H9 (cell line): ENCODE measurements at regions not wholly inside any gene's neighbourhood (a gene's known extent, or its start where the extent isn't known, plus 50 kb on each side); places are given as distances from the start of the nearest gene placed in this dataset.

Source experiments
- DNase-seq: peaks from one replicate; pipeline ENCODE4 v3.0.0-alpha.2; 2017
- H2AFZ ChIP-seq: one replicate; pipeline ENCODE4 v1.6.1; 2013; ENCODE audit warnings: mild to moderate bottlenecking, low read length, control low read depth, moderate library complexity
- H2AK5ac ChIP-seq: 2 replicates; pipeline ENCODE4 v1.6.1; 2013; ENCODE audit warnings: low read length, control low read depth, mixed read lengths; ENCODE audit not compliant: insufficient read length
- H2BK120ac ChIP-seq: one replicate; pipeline ENCODE4 v1.6.1; 2013; ENCODE audit warnings: low read depth, mild to moderate bottlenecking, low read length, control low read depth, inconsistent platforms; ENCODE audit not compliant: poor library complexity, severe bottlenecking
- H2BK12ac ChIP-seq: 2 replicates; pipeline ENCODE4 v1.6.1; 2013; ENCODE audit warnings: low read length, control low read depth, mixed read lengths, low read depth; ENCODE audit not compliant: insufficient read length
- H2BK15ac ChIP-seq: 2 replicates; pipeline ENCODE4 v1.6.1; 2013; ENCODE audit warnings: low read depth, low read length, control low read depth
- H2BK20ac ChIP-seq: one replicate; pipeline ENCODE4 v1.6.1; 2013; ENCODE audit warnings: low read depth, mild to moderate bottlenecking, low read length, control low read depth, inconsistent platforms; ENCODE audit not compliant: poor library complexity, severe bottlenecking
- H2BK5ac ChIP-seq: 2 replicates; pipeline ENCODE4 v1.6.1; 2013; ENCODE audit warnings: low read length, control low read depth, mixed read lengths; ENCODE audit not compliant: insufficient read length
- H3K14ac ChIP-seq: 2 replicates; pipeline ENCODE4 v1.6.1; 2013; ENCODE audit warnings: low read length, control low read depth; ENCODE audit not compliant: insufficient read depth
- H3K18ac ChIP-seq: 2 replicates; pipeline ENCODE4 v1.6.1; 2013; ENCODE audit warnings: low read depth, mild to moderate bottlenecking, mixed read lengths, low read length, control low read depth; ENCODE audit not compliant: insufficient read length
- H3K23ac ChIP-seq: 2 replicates; pipeline ENCODE4 v1.6.1; 2013; ENCODE audit warnings: low read length, control low read depth, mixed read lengths, low read depth; ENCODE audit not compliant: insufficient read length
- H3K23me2 ChIP-seq: 2 replicates; pipeline ENCODE4 v1.6.1; 2013; ENCODE audit warnings: low read depth, mild to moderate bottlenecking, mixed read lengths, low read length, control low read depth; ENCODE audit not compliant: insufficient read length, poor library complexity, severe bottlenecking
- H3K27ac ChIP-seq: 2 replicates; pipeline ENCODE4 v1.5.1; 2013; ENCODE audit warnings: low read length, control low read depth, mixed read lengths, low read depth; ENCODE audit not compliant: insufficient read length
- H3K27me3 ChIP-seq: 2 replicates; pipeline ENCODE4 v1.6.1; 2013; ENCODE audit warnings: low read length, control low read depth, inconsistent platforms; ENCODE audit not compliant: insufficient read depth
- H3K4ac ChIP-seq: 2 replicates; pipeline ENCODE4 v1.6.1; 2013; ENCODE audit warnings: low read depth, mild to moderate bottlenecking, control low read depth, inconsistent platforms, low read length, moderate library complexity
- H3K4me1 ChIP-seq: 2 replicates; pipeline ENCODE4 v1.6.1; 2013; ENCODE audit warnings: low read length, control low read depth, inconsistent platforms; ENCODE audit not compliant: insufficient read depth
- H3K4me2 ChIP-seq: 2 replicates; pipeline ENCODE4 v1.6.1; 2013; ENCODE audit warnings: low read length, control low read depth, mixed read lengths; ENCODE audit not compliant: insufficient read length, insufficient read depth
- H3K56ac ChIP-seq: 2 replicates; pipeline ENCODE4 v1.6.1; 2013; ENCODE audit warnings: low read depth, mild to moderate bottlenecking, mixed read lengths, low read length, control low read depth; ENCODE audit not compliant: insufficient read length
- H3K79me1 ChIP-seq: 2 replicates; pipeline ENCODE4 v1.6.1; 2013; ENCODE audit warnings: low read depth, mild to moderate bottlenecking, moderate library complexity, low read length, control low read depth, inconsistent platforms; ENCODE audit not compliant: insufficient read depth, poor library complexity, severe bottlenecking
- H3K79me2 ChIP-seq: 2 replicates; pipeline ENCODE4 v1.6.1; 2013; ENCODE audit warnings: low read length, control low read depth, inconsistent platforms; ENCODE audit not compliant: insufficient read depth
- H3K9ac ChIP-seq: 2 replicates; pipeline ENCODE4 v1.6.1; 2013; ENCODE audit warnings: low read length, control low read depth, mixed read lengths; ENCODE audit not compliant: insufficient read length; ENCODE audit errors: extremely low read depth
- H3K9me3 ChIP-seq: one replicate; pipeline ENCODE4 v1.6.1; 2013; ENCODE audit warnings: low read depth, low read length, inconsistent platforms; ENCODE audit not compliant: control insufficient read depth
- H3T11ph ChIP-seq: one replicate; pipeline ENCODE4 v1.6.1; 2013; ENCODE audit warnings: mild to moderate bottlenecking, low read length, control low read depth, inconsistent platforms
- H4K20me1 ChIP-seq: one replicate; pipeline ENCODE4 v1.6.1; 2013; ENCODE audit not compliant: control insufficient read depth, insufficient read length, insufficient read depth
- H4K5ac ChIP-seq: 2 replicates; pipeline ENCODE4 v1.6.1; 2013; ENCODE audit warnings: low read depth, mild to moderate bottlenecking, mixed read lengths, low read length, control low read depth; ENCODE audit not compliant: insufficient read length
- H4K8ac ChIP-seq: replicated peaks from 2 replicates; pipeline ENCODE4 v1.6.1; 2013; ENCODE audit warnings: low read length, control low read depth, mixed read lengths, low read depth; ENCODE audit not compliant: insufficient read length
- H4K91ac ChIP-seq: 2 replicates; pipeline ENCODE4 v1.6.1; 2013; ENCODE audit warnings: low read depth, mild to moderate bottlenecking, moderate library complexity, mixed read lengths, low read length, control low read depth; ENCODE audit not compliant: insufficient read length
- H3K27ac Mint-ChIP-seq, 3 experiments: 2 replicates in 2 of 3; 3 replicates in 1 of 3; pipeline ENCODE4 v1.8.0; 2020 to 2021; ENCODE audit warnings: mixed read lengths in 3 of 3, mild to moderate bottlenecking in 1 of 3, moderate library complexity in 1 of 3
- H3K27me3 Mint-ChIP-seq: 2 replicates; pipeline ENCODE4 v1.8.0; 2021; ENCODE audit warnings: low read depth, mild to moderate bottlenecking, moderate library complexity, mixed read lengths
- H3K36me3 Mint-ChIP-seq, 3 experiments: 2 replicates in 2 of 3; 3 replicates in 1 of 3; pipeline ENCODE4 v1.8.0; 2020 to 2021; ENCODE audit warnings: low read depth in 3 of 3, mixed read lengths in 3 of 3; ENCODE audit not compliant: insufficient read depth in 1 of 3
- H3K4me1 Mint-ChIP-seq, 2 experiments: 2 replicates each; pipeline ENCODE4 v1.8.0; 2020; ENCODE audit warnings: mixed read lengths in 2 of 2
- H3K4me3 Mint-ChIP-seq, 2 experiments: 2 replicates in 1 of 2; 3 replicates in 1 of 2; pipeline ENCODE4 v1.8.0; 2020 to 2021; ENCODE audit warnings: mild to moderate bottlenecking in 2 of 2, mixed read lengths in 2 of 2, moderate library complexity in 1 of 2
- H3K9me3 Mint-ChIP-seq, 2 experiments: 2 replicates in 1 of 2; 3 replicates in 1 of 2; pipeline ENCODE4 v1.8.0; 2020; ENCODE audit warnings: mild to moderate bottlenecking in 2 of 2, mixed read lengths in 2 of 2, moderate library complexity in 1 of 2
- WGBS: extraction: QIAGEN DNeasy Blood & Tissue Kit; methylation state at CpG from one replicate; pipeline ENCODE4 v1.1.7; 2013; ENCODE audit warnings: missing lambda C conversion rate, low lambda C conversion rate, mixed read lengths; ENCODE audit not compliant: insufficient read length; ENCODE audit errors: extremely low coverage; 5-methylcytosine and 5-hydroxymethylcytosine counted together
- TF ChIP-seq, protein P1 (sequence below): fragments of 200-600 bp; sonication (generic); conservative IDR thresholded peaks from 3 replicates; pipeline ENCODE4 v1.8.0; 2021; ENCODE audit warnings: antibody characterized with exemption, mild to moderate bottlenecking

DNA sequence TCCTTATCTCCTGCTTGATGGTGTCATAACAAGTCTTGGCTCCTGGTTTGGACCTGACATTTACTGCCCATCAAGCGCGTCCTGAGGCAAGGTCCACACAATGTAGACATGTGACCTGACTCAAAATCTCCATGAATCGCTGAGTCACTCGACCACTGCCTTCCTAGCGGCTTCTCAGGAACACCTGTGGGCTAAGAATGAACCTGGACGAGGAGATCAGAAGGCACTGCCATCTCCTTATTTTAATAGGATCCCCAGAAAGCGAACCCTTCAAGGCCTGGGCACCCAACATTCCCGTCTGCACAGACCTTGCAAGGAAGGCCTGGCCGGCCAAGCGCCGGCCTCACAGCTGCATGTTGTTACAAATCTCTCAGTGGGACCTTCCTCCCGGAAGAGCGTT lies 60.6 kb upstream of the IRX1 start:
- no peak overlapping the region for H3K4ac ChIP-seq
- no CpG with 5 or more reads among the region's 13 CpGs for whole genome bisulfite sequencing

More for the DNA sequence above, 60.6 kb upstream of the IRX1 start:
- peaks cover 4% of the 10 kb centered on the region for H4K20me1 ChIP-seq
- peaks cover 8% of the 10 kb centered on the region for H3K4me1 ChIP-seq
- Mint-ChIP-seq H3K36me3 (no peaks in the 10 kb centered on the region; a peak in 1 of 7 replicates), H3K27ac (no peak overlapping the region), H3K4me3 (no peak overlapping the region), H3K27me3 (peaks cover 4% of the 10 kb centered on the region; the same call in 1 of the 2 replicates), H3K4me1 (peaks cover 22 to 23% of the 10 kb centered on the region in 2 experiments), H3K9me3 (peaks cover 0 to 3% of the 10 kb centered on the region in 2 experiments; a peak in 2 of 5 replicates)
- no peak overlapping the region for H3K9ac ChIP-seq
- H4K5ac ChIP-seq = no peak overlapping the region
- no peaks in the 10 kb centered on the region for H3K79me1 ChIP-seq
- no peak overlapping the region for H2AK5ac ChIP-seq
- no peak overlapping the region for H2BK15ac ChIP-seq
- H3K14ac ChIP-seq = no peak overlapping the region
- TF ChIP-seq, protein P1, sequence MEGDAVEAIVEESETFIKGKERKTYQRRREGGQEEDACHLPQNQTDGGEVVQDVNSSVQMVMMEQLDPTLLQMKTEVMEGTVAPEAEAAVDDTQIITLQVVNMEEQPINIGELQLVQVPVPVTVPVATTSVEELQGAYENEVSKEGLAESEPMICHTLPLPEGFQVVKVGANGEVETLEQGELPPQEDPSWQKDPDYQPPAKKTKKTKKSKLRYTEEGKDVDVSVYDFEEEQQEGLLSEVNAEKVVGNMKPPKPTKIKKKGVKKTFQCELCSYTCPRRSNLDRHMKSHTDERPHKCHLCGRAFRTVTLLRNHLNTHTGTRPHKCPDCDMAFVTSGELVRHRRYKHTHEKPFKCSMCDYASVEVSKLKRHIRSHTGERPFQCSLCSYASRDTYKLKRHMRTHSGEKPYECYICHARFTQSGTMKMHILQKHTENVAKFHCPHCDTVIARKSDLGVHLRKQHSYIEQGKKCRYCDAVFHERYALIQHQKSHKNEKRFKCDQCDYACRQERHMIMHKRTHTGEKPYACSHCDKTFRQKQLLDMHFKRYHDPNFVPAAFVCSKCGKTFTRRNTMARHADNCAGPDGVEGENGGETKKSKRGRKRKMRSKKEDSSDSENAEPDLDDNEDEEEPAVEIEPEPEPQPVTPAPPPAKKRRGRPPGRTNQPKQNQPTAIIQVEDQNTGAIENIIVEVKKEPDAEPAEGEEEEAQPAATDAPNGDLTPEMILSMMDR = no peak
- H3K4me2 ChIP-seq = no peak overlapping the region
- H3K27ac ChIP-seq = no peak overlapping the region
- no peaks in the 10 kb centered on the region for H3K23me2 ChIP-seq
- H2BK120ac ChIP-seq = no peak overlapping the region
- H3K79me2 ChIP-seq = no peaks in the 10 kb centered on the region
- no peak overlapping the region for H2BK5ac ChIP-seq
- peak overlapping the region; percentile 52 for H4K8ac ChIP-seq
- H3K27me3 ChIP-seq = no peaks in the 10 kb centered on the region
- H2BK12ac ChIP-seq = no peak overlapping the region
- H2BK20ac ChIP-seq = no peak overlapping the region
- H2AFZ ChIP-seq = no peak overlapping the region
- H3K56ac ChIP-seq = no peak overlapping the region
- H3K18ac ChIP-seq = no peak overlapping the region
- DNase-seq = no peak
- H3K9me3 ChIP-seq = no peaks in the 10 kb centered on the region
- no peak overlapping the region for H3K23ac ChIP-seq
- no peak overlapping the region for H4K91ac ChIP-seq
- H3T11ph ChIP-seq = no peak overlapping the region
